Upper lobe of left lung (tissue), 6 donors: ENCODE measurements at regions not wholly inside any gene's neighbourhood (a gene's known extent, or its start where the extent isn't known, plus 50 kb on each side); places are given as distances from the start of the nearest gene placed in this dataset.

Source experiments
- ATAC-seq, 2 donors: fragments of 200-7000 bp; cut with Tn5 transposase; one replicate each; pipeline ENCODE4 v1.9.1; 2022; ENCODE audit warnings: mild to moderate bottlenecking in 2 of 2, moderate library complexity in 2 of 2; ENCODE audit not compliant: low FRiP score in 2 of 2
- DNase-seq, 2 donors: peaks; one replicate each; pipeline ENCODE4 v3.0.0-alpha.2; 2019 to 2020
- H3K27ac ChIP-seq, 4 donors: fragments of 200-600 bp; sonication (generic); one replicate each; pipeline ENCODE4 v1.5.1; 2016 to 2019
- H3K27me3 ChIP-seq, 4 donors: fragments of 200-600 bp; sonication (generic); one replicate each; pipeline ENCODE4 v1.5.1; 2017 to 2019
- H3K36me3 ChIP-seq, 4 donors: fragments of 200-600 bp; sonication (generic); one replicate each; pipeline ENCODE4 v1.5.1; 2016 to 2019
- H3K4me1 ChIP-seq, 4 donors: fragments of 200-600 bp; sonication (generic); one replicate each; pipeline ENCODE4 v1.5.1; 2018 to 2019
- H3K4me3 ChIP-seq, 4 donors: fragments of 200-600 bp; sonication (generic); one replicate each; pipeline ENCODE4 v1.5.1; 2017 to 2019; ENCODE audit warnings: mild to moderate bottlenecking in 2 of 4, moderate library complexity in 1 of 4
- H3K9me3 ChIP-seq, 4 donors: fragments of 200-600 bp; sonication (generic); one replicate each; pipeline ENCODE4 v1.5.1; 2018 to 2019
- CTCF ChIP-seq, 6 experiments: fragments of 450-650 bp in 4 of 6; fragments of 200-600 bp in 2 of 6; sonication (generic) in 2 of 6; IDR thresholded peaks; one replicate each; pipeline ENCODE4 v1.5.1; 2016 to 2019; ENCODE audit warnings: antibody characterized with exemption in 6 of 6
- EP300 ChIP-seq, 4 donors: sonication (generic); formaldehyde crosslinking; IDR thresholded peaks; one replicate each; pipeline ENCODE4 v1.5.1; 2017; ENCODE audit warnings: antibody characterized with exemption in 4 of 4, control low read depth in 2 of 4
- POLR2A ChIP-seq, 4 donors: fragments of 450-650 bp; IDR thresholded peaks; one replicate each; pipeline ENCODE4 v1.5.1; 2016 to 2017; ENCODE audit warnings: antibody characterized with exemption in 4 of 4, mild to moderate bottlenecking in 2 of 4
- POLR2AphosphoS5 ChIP-seq, 2 donors: sonication (generic); formaldehyde crosslinking; IDR thresholded peaks; one replicate each; pipeline ENCODE4 v1.5.1; 2017; ENCODE audit warnings: antibody characterized with exemption in 2 of 2
- WGBS, 2 donors: methylation state at CpG; one replicate each; pipeline ENCODE4 v1.1.5; 2017 to 2018; 5-methylcytosine and 5-hydroxymethylcytosine counted together
- donor health status: DM: no; HTN: no; CAD: no; lungs with moderate emphysema.
- donor health status: DM: no; HTN: yes; CAD: no; lungs with severe emphysema.

- no peak for DNase-seq
- no peaks in the 10 kb centered on the region for H3K4me1 ChIP-seq
- no peak overlapping the region for H3K4me3 ChIP-seq
- no peaks in the 10 kb centered on the region for H3K27me3 ChIP-seq
- no peak for ATAC-seq
- H3K9me3 ChIP-seq: no peaks in the 10 kb centered on the region
- no peak overlapping the region for H3K27ac ChIP-seq
- no peaks in the 10 kb centered on the region for H3K36me3 ChIP-seq
- WGBS, 2 donors: 44 to 50% methylated on average over 8 of the region's 8 CpGs
- TF ChIP-seq POLR2AphosphoS5 (IDR thresholded peaks at IDR 0.05): no peak
- no peak for TF ChIP-seq POLR2A (IDR thresholded peaks at IDR 0.05)
- TF ChIP-seq CTCF (IDR thresholded peaks at IDR 0.05): no peak
- no peak for TF ChIP-seq EP300 (IDR thresholded peaks at IDR 0.05)
Observed at GRCh38 chr5:174259696-174260420, 214.4 kb downstream of the NSG2 start.

DNA sequence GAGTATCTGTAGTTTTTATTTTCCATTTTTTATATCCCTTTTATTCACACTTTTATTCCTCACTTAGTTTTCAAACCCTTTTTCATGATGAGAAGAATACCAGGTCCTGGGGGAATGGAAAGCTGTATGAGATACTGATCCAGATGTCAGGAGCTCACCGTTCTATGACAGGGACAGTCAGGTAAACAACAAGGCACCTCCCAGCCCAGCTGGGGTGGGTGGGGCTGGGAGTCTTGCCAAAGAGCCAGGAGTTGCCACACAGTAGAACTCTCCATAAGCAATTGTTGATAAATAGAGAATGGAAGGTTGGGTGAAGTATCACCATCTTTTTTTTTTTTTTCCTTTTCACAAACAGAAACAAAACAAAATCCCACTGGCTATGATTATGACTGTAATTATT lies 225.8 kb downstream of the NSG2 start:
- H3K27me3 ChIP-seq: no peaks in the 10 kb centered on the region
- ATAC-seq (no peak), DNase-seq (no peak)
- no peaks in the 10 kb centered on the region for H3K4me1 ChIP-seq
- TF ChIP-seq EP300 (IDR thresholded peaks at IDR 0.05): no peak
- no peak for TF ChIP-seq POLR2AphosphoS5 (IDR thresholded peaks at IDR 0.05)
- TF ChIP-seq POLR2A (IDR thresholded peaks at IDR 0.05): no peak
- TF ChIP-seq CTCF (IDR thresholded peaks at IDR 0.05): no peak
- no peaks in the 10 kb centered on the region for H3K9me3 ChIP-seq
- no peak overlapping the region for H3K4me3 ChIP-seq
- no peak overlapping the region for H3K27ac ChIP-seq
- 36% methylated on average over 1 of the region's 1 CpG for WGBS, 2 donors
- no peaks in the 10 kb centered on the region for H3K36me3 ChIP-seq

DNA sequence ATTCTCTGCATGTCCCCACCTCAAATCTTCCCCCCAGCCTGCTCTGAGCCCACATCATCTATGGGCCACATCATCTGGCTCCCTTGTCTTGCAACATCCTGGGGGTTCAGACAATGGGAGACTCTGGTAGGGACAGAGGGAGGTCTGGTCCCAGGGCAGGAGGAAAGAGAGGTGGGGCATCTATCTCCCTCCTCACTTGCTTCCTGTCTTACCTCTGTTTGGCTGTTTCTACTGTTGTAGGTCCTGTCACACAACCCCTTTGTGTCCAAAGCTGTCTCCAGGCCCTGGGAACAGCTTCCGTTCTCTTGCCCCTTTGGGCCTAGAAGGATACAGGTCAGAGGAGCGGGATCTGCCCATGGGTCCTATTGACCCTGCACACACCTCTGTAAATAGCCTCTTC lies 227.2 kb downstream of the NSG2 start:
- ATAC-seq (no peak), DNase-seq (no peak)
- 87 to 97% methylated on average over 2 of the region's 2 CpGs for WGBS, 2 donors
- no peak overlapping the region for H3K27ac ChIP-seq
- TF ChIP-seq POLR2AphosphoS5 (IDR thresholded peaks at IDR 0.05) (no peak), POLR2A (IDR thresholded peaks at IDR 0.05) (no peak), EP300 (IDR thresholded peaks at IDR 0.05) (no peak), CTCF (IDR thresholded peaks at IDR 0.05) (no peak)
- no peaks in the 10 kb centered on the region for H3K36me3 ChIP-seq
- H3K9me3 ChIP-seq: no peaks in the 10 kb centered on the region
- no peaks in the 10 kb centered on the region for H3K4me1 ChIP-seq
- no peaks in the 10 kb centered on the region for H3K27me3 ChIP-seq
- H3K4me3 ChIP-seq: no peak overlapping the region

DNA sequence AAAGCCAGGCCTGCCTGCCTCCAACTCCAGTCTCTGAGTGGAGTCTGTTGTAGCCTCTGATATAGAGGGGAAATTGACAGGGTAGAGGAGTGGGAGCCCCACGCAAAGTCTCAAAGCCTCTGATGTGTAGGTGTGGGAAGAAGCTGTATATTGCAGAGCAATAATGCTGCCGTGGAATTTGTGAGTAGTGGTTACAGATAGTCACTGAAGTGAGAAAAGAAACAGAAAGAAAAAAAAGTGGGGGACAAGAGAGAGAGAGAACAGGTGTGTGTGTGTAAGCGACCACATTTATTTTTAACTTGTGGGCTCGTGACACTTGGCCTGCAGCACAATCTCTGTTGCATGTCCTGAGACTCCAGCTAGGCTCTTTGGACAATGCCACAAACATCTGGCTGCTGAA lies 227.8 kb downstream of the NSG2 start:
- Histone ChIP-seq H3K27ac (no peak overlapping the region), H3K27me3 (no peaks in the 10 kb centered on the region), H3K4me3 (no peak overlapping the region), H3K9me3 (no peaks in the 10 kb centered on the region), H3K36me3 (no peaks in the 10 kb centered on the region), H3K4me1 (no peaks in the 10 kb centered on the region)
- DNase-seq (no peak), ATAC-seq (no peak)
- WGBS, 2 donors: 68 to 73% methylated on average over 4 of the region's 4 CpGs
- TF ChIP-seq CTCF (IDR thresholded peaks at IDR 0.05) (no peak), EP300 (IDR thresholded peaks at IDR 0.05) (no peak), POLR2AphosphoS5 (IDR thresholded peaks at IDR 0.05) (no peak), POLR2A (IDR thresholded peaks at IDR 0.05) (no peak)

DNA sequence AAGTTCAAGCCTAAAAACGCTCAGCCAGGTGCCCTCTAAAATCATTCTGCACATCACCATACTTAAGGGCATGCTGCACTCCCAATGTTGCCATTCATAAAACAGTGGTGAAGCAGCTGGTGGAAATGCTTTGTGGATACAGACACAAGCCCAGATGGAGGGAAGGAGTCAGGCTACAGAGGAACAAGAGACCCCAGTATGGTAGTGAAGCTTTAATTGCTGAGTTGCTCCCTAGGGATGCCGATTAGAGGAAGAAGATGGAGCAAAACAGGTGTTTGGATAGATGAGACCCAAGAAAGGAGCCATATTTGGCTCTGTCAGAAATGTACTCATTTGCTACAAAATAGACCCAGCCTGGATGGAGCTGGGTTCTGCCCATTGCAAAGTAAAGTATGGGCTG lies 230.5 kb downstream of the NSG2 start:
- TF ChIP-seq POLR2AphosphoS5 (IDR thresholded peaks at IDR 0.05) (no peak), EP300 (IDR thresholded peaks at IDR 0.05) (no peak), CTCF (IDR thresholded peaks at IDR 0.05) (no peak), POLR2A (IDR thresholded peaks at IDR 0.05) (no peak)
- 56 to 78% methylated on average over 2 of the region's 2 CpGs for WGBS, 2 donors
- DNase-seq: no peak
- Histone ChIP-seq H3K4me1 (no peaks in the 10 kb centered on the region), H3K4me3 (no peak overlapping the region), H3K27me3 (no peaks in the 10 kb centered on the region), H3K27ac (no peak overlapping the region), H3K9me3 (no peaks in the 10 kb centered on the region), H3K36me3 (no peaks in the 10 kb centered on the region)
- no peak for ATAC-seq
